HG02840 (cell line): ENCODE measurements at regions not wholly inside any gene's neighbourhood (a gene's known extent, or its start where the extent isn't known, plus 50 kb on each side); places are given as distances from the start of the nearest gene placed in this dataset.

ENCODE experiments used
- ATAC-seq: cut with Tn5 transposase; IDR thresholded peaks from one replicate; pipeline ENCODE4 v1.9.1; 2021; ENCODE audit warnings: mild to moderate bottlenecking, moderate library complexity, moderate number of reproducible peaks; ENCODE audit not compliant: unreplicated experiment, low FRiP score

GRCh38 chr5:103919506-103919905, 356.9 kb upstream of the NUDT12 start:
- ATAC-seq = no peak

DNA sequence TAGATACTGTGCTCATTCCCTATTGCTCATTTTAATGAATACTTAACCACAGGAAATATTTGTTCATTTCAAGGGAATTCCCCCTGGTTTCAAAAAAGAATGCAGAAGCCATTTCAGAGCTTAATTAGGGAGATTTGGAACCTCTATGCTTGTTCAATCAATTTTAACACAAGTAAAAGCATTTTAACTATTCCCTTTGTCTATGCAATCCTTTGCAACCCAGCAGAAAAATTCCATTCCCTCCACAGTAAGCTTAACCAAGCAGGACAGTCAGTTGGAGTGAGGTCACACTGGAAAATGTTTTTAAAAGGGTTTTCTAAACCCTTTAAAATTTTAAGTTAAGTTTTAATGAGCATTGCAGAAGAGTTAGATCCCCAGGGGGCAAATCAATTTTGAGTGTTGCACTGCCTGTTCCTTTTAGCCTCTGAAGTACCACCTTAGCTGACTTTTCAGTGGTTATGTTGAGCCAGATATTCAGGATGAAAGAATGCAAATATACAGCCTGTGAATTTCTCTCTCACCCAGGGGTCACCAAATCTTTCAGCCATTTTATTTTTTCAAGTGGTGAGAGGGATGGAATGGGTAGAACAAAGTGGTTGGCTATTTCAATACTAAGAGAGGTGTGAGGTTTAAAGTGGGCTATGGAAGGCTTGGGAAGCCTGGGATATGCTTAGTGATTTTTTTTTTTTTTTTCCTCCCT, 356.2 kb upstream of the NUDT12 start:
- no peak for ATAC-seq

- ATAC-seq = no peak
Observed at GRCh38 chr5:103915081-103915480, 352.5 kb upstream of the NUDT12 start.

DNA sequence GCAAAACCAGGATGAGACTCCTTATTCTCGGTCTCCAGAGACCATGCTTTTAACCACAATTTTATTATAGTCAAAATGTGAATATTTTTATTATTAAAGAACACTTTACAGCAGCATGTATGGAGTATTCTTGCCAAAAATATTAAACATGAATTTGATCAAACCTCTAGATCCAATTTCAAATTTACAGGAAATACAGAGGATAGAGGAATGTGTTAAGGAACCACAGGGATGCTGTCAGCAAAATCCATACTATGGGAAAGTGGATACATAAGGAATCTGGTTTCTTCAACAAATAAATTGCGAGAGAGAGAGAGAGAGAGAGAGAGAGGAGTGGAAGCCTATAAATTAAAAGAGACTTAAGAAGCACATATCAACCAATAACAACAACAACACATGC, 348.2 kb upstream of the NUDT12 start:
- no peak for ATAC-seq

GRCh38 chr5:103910011-103910410, 347.4 kb upstream of the NUDT12 start:
- no peak for ATAC-seq

- no peak for ATAC-seq
Observed at GRCh38 chr5:103909391-103909790, 346.8 kb upstream of the NUDT12 start.

DNA sequence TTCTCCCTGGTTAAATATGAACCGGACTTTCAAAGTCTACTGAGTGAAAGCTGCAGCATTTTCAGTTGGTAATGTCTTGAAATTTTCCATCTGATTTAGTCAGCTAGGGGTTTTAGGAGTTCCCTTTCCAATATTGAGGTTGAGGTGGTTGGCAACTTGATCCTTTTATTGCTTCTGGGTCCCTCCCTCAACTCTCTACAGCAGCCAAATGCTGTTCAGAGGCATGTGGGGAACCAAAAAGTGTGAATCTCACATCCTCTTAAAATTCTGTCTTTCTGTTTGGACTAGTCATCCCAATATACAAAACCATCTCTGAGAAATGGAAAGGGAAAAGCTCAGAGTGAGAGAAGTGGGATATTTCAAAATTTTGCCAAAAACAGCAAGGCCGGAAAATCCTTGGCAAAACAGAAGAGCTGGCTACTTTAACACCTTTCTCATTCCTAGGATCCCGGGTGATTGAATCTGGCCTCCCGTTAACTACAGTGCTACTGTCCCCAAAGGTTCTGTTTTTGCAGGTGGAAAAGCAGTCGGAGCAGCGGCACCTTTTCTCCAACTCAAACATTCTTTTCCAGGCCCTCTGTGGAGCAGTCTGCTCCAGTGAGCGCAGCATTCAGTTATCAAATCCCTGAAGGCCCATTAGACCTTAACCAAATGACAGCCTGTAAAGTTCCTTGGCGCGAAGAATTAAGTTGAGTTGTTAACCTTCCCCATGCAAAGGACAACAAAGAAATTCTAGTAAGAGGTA, 345.9 kb upstream of the NUDT12 start:
- ATAC-seq = no peak

DNA sequence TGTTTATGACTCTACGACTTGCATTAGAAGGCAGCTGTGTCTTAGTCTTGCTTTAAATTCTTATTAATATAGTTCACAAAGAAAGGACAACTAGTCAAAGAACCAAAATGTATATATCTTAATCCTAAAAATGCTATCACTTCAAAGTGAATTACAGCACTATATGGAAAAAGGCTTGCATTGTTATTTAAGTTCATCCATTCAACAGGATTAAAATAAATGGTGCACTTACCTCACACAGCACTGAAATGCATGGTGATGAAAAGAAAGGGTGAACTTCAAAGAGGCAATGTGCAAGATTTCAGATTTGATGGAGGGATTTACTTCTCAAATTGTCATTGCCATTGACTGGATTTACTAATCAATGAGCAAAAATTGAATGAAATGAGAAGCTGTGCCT, 344.4 kb upstream of the NUDT12 start:
- no peak for ATAC-seq

GRCh38 chr5:103904651-103905050, 342.1 kb upstream of the NUDT12 start:
- ATAC-seq = no peak

DNA sequence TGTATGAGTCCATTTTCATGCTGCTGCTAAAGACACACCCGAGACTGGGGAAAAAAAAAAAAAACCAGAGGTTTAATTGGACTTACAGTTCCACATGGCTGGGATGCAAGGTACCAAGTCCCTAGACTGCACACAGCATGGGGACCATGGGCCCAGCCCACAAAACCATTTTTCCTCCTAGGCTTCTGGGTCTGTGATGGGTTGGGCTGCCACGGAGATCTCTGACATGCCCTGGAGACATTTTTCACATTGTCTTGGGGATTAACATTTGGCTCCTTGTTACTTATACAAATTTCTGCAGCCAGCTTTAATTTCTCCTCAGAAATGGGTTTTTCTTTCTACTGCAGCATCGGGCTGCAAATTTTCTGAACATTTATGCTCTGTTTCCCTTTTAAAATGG, 340.3 kb upstream of the NUDT12 start:
- ATAC-seq = no peak

DNA sequence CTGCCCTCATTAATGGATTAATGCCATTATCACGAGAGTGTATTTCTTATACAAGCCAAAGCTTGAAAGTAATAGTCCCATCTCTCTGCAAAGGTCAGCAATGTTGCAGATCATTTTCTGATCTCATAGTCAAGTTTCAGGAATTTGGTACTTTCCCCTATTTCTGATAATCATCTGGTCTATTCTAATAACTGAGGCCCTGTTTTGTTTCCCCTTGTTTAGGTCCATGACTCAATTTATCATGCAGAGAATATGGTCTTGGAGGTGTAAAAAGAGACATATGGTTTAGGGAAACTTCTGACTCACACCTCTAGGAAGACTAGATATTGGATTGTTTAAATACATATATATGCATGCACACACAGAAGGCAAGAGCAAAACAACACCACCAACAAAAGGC, 339.3 kb upstream of the NUDT12 start:
- no peak for ATAC-seq

DNA sequence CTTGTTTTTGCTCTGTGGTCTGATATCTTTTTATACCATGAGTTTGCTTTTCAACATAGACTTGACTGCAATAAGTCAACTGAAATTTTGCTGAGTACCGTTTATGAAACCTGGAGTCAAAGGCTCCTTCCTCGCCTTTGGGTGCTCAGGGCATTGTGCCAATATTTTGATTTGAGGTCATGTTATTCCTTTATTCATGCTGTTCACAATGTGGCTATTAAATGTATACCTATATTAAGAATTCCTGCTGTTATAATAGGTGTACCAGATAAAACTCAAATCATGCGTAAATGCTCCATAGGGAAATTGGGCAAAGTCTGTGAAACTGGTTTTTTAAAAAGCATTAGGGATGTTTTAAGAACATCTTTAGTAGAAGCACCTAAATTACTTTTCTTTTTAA, 334.0 kb upstream of the NUDT12 start:
- no peak for ATAC-seq

GRCh38 chr5:103895738-103896137, 333.1 kb upstream of the NUDT12 start:
- ATAC-seq = no peak

DNA sequence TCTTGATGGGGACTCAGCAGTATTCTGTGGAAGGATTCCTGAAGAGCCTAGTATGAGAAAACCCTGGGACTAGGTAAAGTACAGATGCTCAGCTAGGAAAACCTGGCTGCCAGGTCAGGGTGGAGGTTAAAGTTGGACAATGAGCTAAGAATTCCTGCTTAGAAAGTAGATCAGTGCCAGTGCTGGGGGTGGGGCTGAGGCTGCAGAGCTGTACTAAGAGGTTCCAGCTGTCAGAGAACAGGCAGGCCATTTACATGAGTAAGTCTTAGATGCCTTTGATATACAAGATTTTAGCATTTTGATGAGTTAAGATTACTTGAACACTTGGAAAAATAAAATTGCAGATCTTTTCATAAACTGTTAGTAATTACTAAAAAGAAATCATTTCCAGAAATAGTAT, 332.3 kb upstream of the NUDT12 start:
- ATAC-seq = no peak

DNA sequence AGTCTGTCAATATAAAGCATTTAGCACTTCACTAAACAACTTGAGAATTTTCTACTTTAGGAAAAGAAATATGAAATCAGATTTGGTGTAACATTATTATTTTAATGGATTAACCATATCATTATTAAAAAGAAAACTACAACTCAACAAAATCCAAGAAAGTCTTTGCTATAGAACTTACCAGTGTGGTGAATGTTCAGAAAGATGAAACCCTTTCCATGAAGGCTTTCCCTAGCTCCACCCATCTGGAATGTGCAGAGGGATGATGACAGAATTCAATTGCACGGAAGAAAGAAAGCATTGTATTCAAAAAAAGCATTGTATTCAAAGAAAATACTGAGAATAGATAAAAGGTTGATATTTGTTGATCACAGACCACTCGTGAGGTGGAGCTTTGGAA, 328.6 kb upstream of the NUDT12 start:
- no peak for ATAC-seq

DNA sequence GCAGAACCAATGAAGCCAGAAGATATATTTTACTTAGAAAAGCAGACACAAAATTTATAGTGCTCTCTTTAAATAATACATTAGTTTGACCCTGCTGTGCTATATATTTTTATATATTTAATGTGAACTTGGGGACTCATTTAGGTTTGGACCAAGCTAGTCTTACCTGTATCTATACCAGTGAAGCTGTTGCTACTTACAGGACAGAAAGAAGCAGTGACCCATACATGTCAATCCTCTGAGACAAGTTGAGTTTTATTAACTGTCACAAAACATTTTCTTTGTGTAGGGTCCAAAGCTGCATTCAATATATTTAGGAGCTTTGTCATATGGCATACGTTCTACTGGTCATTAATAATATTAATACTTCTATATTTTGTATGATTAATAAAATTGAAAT, 327.7 kb upstream of the NUDT12 start:
- ATAC-seq = no peak

- no peak for ATAC-seq
Observed at GRCh38 chr5:103889500-103890209, 327.1 kb upstream of the NUDT12 start.

GRCh38 chr5:103886826-103887225, 324.2 kb upstream of the NUDT12 start:
- ATAC-seq = no peak

DNA sequence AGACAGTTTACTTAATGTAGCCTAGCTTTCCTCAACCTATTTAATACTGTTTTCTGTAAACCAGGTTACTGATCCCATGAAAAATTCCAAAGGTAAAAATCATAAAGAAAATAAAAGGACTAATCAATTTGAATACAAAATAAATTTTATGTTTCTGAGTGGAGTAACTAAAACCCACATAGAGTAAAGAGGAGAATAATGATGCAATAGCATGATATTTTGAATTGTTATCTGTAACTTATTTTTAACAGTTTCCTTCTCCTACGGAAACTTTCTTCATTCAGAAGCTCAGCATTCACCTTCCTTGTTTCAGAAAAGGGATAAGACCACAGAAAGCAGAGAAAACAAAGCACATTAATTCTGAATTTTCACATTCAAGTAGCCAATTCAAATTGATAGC, 320.6 kb upstream of the NUDT12 start:
- no peak for ATAC-seq

- no peak for ATAC-seq
Observed at GRCh38 chr5:103881560-103881959, 319.0 kb upstream of the NUDT12 start.

DNA sequence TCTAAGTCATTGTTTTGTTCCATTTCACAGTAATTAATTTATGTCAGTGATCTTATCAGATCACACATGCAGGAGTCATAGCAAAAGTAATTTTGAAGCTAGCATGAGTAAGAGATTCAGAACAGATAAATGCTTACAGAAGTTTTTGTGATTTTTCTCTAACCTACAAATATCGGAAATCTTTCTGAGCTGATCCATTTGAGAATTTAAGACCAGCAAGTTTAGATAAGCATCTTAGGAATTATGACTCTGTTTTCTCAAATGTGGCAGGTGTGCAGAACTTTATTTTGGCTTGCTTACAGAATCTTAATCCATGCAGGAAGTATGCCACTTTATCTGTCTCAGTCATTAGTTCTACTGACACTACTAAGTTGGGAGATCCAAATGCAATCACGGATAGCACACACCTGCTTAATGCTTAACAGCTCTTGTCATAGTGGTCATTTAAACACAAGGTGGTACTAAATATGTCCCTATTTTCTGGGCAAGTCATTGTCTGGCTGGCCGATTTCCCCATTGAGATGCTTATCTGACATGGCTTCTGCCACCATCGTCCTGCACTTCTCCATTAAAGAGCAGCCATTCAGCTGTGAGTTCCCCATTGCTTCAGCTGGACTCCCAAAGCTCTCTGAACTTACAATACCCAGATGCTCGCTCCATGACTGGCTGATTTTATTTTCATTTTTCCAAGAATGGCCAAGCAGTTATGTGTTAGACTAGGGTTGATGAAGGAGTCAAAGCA, 305.4 kb upstream of the NUDT12 start:
- ATAC-seq = no peak
